Stimulated activated CD8-positive, alpha-beta memory T cell treated with anti-CD3 and anti-CD28 coated beads, Interleukin-4, amount 100 ng/mL, for 4 hours (primary cell): ENCODE measurements at regions not wholly inside any gene's neighbourhood (a gene's known extent, or its start where the extent isn't known, plus 50 kb on each side); places are given as distances from the start of the nearest gene placed in this dataset.

Experiments
- DNase-seq, 2 donors: peaks; one replicate each; pipeline ENCODE4 v3.0.0-alpha.2; 2020; ENCODE audit warnings: low read depth in 2 of 2, low spot score in 1 of 2

- no peak for DNase-seq
Observed at GRCh38 chr1:14094611-14095400, 394.8 kb downstream of the PRDM2 start.

GRCh38 chr1:14098294-14098913 is 398.4 kb downstream of the PRDM2 start:
- DNase-seq = no peak

- DNase-seq = no peak
Observed at GRCh38 chr1:14100444-14100843, 400.5 kb downstream of the PRDM2 start.

GRCh38 chr1:14100919-14101318 is 400.9 kb downstream of the PRDM2 start:
- no peak for DNase-seq

GRCh38 chr1:14102180-14102579 is 402.2 kb downstream of the PRDM2 start:
- no peak for DNase-seq

GRCh38 chr1:14103878-14104430 is 404.0 kb downstream of the PRDM2 start:
- DNase-seq = no peak

GRCh38 chr1:14106126-14106525 is 406.1 kb downstream of the PRDM2 start:
- DNase-seq = no peak

GRCh38 chr1:14106679-14107313 is 406.8 kb downstream of the PRDM2 start:
- no peak for DNase-seq

- DNase-seq = no peak
Observed at GRCh38 chr1:14108356-14109275, 408.6 kb downstream of the PRDM2 start.

GRCh38 chr1:14109276-14109635 is 409.3 kb downstream of the PRDM2 start:
- DNase-seq = no peak

GRCh38 chr1:14110040-14110439 is 410.1 kb downstream of the PRDM2 start:
- DNase-seq = no peak

- no peak for DNase-seq
Observed at GRCh38 chr1:14111121-14111520, 411.1 kb downstream of the PRDM2 start.

- no peak for DNase-seq
Observed at GRCh38 chr1:14112613-14113012, 412.6 kb downstream of the PRDM2 start.

- no peak for DNase-seq
Observed at GRCh38 chr1:14113271-14113670, 413.3 kb downstream of the PRDM2 start.

GRCh38 chr1:14113841-14114567 is 414.0 kb downstream of the PRDM2 start:
- no peak for DNase-seq

GRCh38 chr1:14115976-14116375 is 416.0 kb downstream of the PRDM2 start:
- no peak for DNase-seq

GRCh38 chr1:14117700-14118099 is 417.7 kb downstream of the PRDM2 start:
- DNase-seq = no peak

- no peak for DNase-seq
Observed at GRCh38 chr1:14118691-14119485, 418.9 kb downstream of the PRDM2 start.

GRCh38 chr1:14120895-14121294 is 420.9 kb downstream of the PRDM2 start:
- DNase-seq = no peak

GRCh38 chr1:14128096-14128495 is 428.1 kb downstream of the PRDM2 start:
- DNase-seq = no peak
